HEK293 (cell line): ENCODE measurements at regions not wholly inside any gene's neighbourhood (a gene's known extent, or its start where the extent isn't known, plus 50 kb on each side); places are given as distances from the start of the nearest gene placed in this dataset.
"Not testable (repeated sequence)": the region's sequence is repeated elsewhere in the genome, so short reads cannot be mapped to it uniquely, and the experiment has no call there.

Source experiments
- CTCF ChIA-PET: fragments of 350-600 bp; formaldehyde crosslinking; extraction: SDS; loops from one replicate; lab custom pipeline; 2021; ENCODE audit warnings: antibody characterized with exemption; lab: Yijun Ruan, JAX
- POLR2A ChIA-PET: fragments of 300-600 bp; formaldehyde crosslinking; extraction: SDS; loops from one replicate; lab custom pipeline; 2020; ENCODE audit warnings: antibody characterized with exemption, inconsistent platforms; lab: Yijun Ruan, JAX
- H3K27ac ChIP-seq: fragments of 200-500 bp; sonication (Bioruptor generic); 2 replicates; pipeline ENCODE4 v1.5.1; 2014; ENCODE audit warnings: low read depth, low read length, control low read depth, inconsistent platforms; ENCODE audit errors: extremely low read depth
- H3K36me3 ChIP-seq, 2 experiments: fragments of 200-500 bp in 1 of 2; sonication (Bioruptor generic) in 1 of 2; 1 replicate in 1 of 2; 2 replicates in 1 of 2; pipeline ENCODE4 v1.5.1; 2014 to 2017; ENCODE audit warnings: inconsistent platforms in 2 of 2, low read length in 2 of 2; ENCODE audit not compliant: control insufficient read depth in 2 of 2, insufficient read depth in 1 of 2
- H3K4me1 ChIP-seq: fragments of 200-500 bp; sonication (Bioruptor generic); 2 replicates; pipeline ENCODE4 v1.5.1; 2014; ENCODE audit warnings: mild to moderate bottlenecking, low read length, inconsistent platforms; ENCODE audit not compliant: control insufficient read depth, insufficient read depth
- H3K4me3 ChIP-seq: 2 replicates; pipeline ENCODE4 v1.5.1; 2011; ENCODE audit warnings: low read depth, mild to moderate bottlenecking, control low read depth, low read length, moderate library complexity
- H3K9me3 ChIP-seq: fragments of 200-500 bp; sonication (Bioruptor generic); 2 replicates; pipeline ENCODE4 v1.5.1; 2014; ENCODE audit warnings: low read depth, low read length, inconsistent platforms; ENCODE audit not compliant: control insufficient read depth, insufficient read depth
- YY1 ChIP-seq: fragments of 450-650 bp; formaldehyde crosslinking; IDR thresholded peaks from 2 replicates; pipeline ENCODE4 v1.5.1; 2018; ENCODE audit warnings: missing biosample characterization, missing genetic modification characterization
- ZNF366 ChIP-seq: fragments of 450-650 bp; formaldehyde crosslinking; conservative IDR thresholded peaks from 2 replicates; pipeline ENCODE4 v1.5.1; 2016; ENCODE audit warnings: missing biosample characterization, missing genetic modification characterization
- TF ChIP-seq, protein P1 (sequence below): fragments of 450-650 bp; formaldehyde crosslinking; IDR thresholded peaks from 2 replicates; pipeline ENCODE4 v1.5.1; 2017; ENCODE audit warnings: missing biosample characterization, missing genetic modification characterization
- TF ChIP-seq, protein P2 (sequence below): fragments of 450-650 bp; formaldehyde crosslinking; IDR thresholded peaks from 2 replicates; pipeline ENCODE4 v1.5.1; 2016; ENCODE audit warnings: missing biosample characterization, missing genetic modification characterization

DNA sequence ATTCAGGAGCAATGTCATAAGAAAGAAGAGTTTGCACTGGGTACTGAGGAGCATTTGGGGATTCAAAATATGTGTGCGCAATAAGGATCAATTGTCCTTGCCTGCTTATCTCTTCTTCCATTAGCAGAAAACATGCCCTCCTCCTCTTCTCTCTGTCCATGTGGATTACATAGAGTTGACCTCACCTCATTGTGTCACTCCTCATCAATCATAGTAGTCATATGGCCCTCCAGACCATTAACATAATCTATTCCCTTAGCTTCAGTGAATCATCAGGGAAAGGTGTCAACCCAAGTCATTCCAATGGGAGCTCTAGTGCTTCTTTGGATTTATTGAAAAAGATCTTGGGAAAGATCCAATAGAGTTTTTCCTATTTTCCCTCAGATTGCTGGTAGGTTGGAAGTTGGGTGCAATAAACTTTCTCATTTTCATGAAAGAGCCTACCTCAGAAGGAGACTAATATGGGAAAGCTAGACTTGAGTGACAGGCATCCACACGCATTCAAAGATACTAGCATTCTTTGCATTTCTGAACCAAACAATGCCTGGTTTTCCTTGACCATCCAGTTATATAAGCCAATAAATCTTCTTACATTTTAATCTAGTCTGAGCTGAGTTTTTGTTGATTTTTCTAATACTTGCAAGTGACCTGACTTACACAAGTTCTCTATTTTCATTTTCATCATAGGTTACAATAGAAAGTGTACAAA is 71.5 kb upstream of the FAM13C start (continued):
- TF ChIP-seq YY1 (tag by site-specific recombination), result no peak

DNA sequence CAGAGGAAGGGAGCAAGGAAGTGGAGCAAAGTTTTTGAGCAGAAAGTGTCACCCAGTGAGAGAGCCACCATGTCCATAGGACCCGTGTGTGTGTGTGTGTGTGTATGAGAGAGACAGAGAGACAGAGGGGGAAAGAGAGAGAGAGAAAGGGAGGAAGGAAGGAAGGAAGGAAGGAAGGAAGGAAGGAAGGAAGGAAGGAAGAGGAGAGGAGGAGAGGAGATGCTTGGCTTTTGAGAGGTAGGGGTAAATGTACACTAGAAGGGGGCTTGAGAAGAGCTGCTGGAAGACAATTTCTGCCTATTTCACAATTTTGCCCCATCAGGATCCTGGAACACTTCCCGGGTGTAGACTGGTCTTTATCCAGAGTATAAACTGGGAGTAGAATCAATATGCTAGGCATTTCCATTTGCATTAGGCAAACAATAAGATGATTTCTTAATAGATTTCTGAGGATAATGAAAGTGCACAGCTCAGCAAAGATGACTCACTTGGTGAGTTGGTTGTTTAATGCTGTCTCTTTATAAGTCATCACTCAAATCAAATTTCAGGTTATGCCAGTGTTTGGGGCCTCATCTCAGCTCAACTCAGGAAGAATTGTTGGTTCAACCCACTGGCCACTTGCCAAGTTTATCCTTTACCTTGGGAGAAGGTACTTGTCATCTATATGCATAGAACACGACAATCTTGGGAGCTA is 70.0 kb upstream of the FAM13C start:
- Histone ChIP-seq H3K4me1 (no peaks in the 10 kb centered on the region), H3K27ac (no peak overlapping the region), H3K9me3 (no peaks in the 10 kb centered on the region), H3K4me3 (no peak overlapping the region), H3K36me3 (no peaks in the 10 kb centered on the region)
- CTCF ChIA-PET, result interaction anchor here (0.6 kb wide), 1 partner anchor 12 kb away, joined by 3 read pairs; no protein-coding TSS in a partner anchor
- POLR2A ChIA-PET, result no interaction called here
- TF ChIP-seq, protein P1, sequence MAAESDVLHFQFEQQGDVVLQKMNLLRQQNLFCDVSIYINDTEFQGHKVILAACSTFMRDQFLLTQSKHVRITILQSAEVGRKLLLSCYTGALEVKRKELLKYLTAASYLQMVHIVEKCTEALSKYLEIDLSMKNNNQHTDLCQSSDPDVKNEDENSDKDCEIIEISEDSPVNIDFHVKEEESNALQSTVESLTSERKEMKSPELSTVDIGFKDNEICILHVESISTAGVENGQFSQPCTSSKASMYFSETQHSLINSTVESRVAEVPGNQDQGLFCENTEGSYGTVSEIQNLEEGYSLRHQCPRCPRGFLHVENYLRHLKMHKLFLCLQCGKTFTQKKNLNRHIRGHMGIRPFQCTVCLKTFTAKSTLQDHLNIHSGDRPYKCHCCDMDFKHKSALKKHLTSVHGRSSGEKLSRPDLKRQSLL (tag by site-specific recombination), result no peak
- TF ChIP-seq, protein P2, sequence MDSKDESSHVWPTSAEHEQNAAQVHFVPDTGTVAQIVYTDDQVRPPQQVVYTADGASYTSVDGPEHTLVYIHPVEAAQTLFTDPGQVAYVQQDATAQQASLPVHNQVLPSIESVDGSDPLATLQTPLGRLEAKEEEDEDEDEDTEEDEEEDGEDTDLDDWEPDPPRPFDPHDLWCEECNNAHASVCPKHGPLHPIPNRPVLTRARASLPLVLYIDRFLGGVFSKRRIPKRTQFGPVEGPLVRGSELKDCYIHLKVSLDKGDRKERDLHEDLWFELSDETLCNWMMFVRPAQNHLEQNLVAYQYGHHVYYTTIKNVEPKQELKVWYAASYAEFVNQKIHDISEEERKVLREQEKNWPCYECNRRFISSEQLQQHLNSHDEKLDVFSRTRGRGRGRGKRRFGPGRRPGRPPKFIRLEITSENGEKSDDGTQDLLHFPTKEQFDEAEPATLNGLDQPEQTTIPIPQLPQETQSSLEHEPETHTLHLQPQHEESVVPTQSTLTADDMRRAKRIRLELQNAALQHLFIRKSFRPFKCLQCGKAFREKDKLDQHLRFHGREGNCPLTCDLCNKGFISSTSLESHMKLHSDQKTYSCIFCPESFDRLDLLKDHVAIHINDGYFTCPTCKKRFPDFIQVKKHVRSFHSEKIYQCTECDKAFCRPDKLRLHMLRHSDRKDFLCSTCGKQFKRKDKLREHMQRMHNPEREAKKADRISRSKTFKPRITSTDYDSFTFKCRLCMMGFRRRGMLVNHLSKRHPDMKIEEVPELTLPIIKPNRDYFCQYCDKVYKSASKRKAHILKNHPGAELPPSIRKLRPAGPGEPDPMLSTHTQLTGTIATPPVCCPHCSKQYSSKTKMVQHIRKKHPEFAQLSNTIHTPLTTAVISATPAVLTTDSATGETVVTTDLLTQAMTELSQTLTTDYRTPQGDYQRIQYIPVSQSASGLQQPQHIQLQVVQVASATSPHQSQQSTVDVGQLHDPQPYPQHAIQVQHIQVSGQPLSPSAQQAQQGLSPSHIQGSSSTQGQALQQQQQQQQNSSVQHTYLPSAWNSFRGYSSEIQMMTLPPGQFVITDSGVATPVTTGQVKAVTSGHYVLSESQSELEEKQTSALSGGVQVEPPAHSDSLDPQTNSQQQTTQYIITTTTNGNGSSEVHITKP (tag by site-specific recombination), result peak; percentile 67
- TF ChIP-seq ZNF366 (tag by site-specific recombination), result peak; percentile 84

DNA sequence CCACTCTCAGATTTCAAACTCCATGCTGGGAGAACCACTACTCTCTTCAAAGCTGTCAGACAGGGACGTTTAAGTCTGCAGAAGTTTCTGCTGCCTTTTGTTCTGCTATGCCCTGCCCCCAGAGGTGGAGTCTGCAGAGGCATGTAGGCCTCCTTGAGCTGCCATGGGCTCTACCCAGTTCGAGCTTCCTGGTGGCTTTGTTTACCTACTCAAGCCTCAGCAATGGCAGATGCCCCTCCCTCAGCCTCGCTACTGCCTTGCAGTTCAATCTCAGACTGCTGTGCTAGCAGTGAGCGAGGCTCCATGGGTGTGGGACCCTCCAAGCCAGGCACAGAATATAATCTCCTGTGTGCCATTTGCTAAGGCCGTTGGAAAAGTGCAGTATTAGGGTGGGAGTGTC is 51.4 kb upstream of the FAM13C start:
- H3K4me3 ChIP-seq, H3K4me1 ChIP-seq, H3K27ac ChIP-seq, H3K9me3 ChIP-seq, POLR2A ChIA-PET, CTCF ChIA-PET, H3K36me3 ChIP-seq: not testable (repeated sequence)
